NCI-H1417 (cell line): ENCODE measurements at regions not wholly inside any gene's neighbourhood (a gene's known extent, or its start where the extent isn't known, plus 50 kb on each side); places are given as distances from the start of the nearest gene placed in this dataset.

Experiments
- DNase-seq, 3 experiments: peaks; one replicate each; lab custom pipeline; 2025; lab: John Stamatoyannopoulos, UW

- no peak for DNase-seq
These were observed 664.5 kb downstream of the KCNA4 start for GRCh38 chr11:29352273-29352795.

DNA sequence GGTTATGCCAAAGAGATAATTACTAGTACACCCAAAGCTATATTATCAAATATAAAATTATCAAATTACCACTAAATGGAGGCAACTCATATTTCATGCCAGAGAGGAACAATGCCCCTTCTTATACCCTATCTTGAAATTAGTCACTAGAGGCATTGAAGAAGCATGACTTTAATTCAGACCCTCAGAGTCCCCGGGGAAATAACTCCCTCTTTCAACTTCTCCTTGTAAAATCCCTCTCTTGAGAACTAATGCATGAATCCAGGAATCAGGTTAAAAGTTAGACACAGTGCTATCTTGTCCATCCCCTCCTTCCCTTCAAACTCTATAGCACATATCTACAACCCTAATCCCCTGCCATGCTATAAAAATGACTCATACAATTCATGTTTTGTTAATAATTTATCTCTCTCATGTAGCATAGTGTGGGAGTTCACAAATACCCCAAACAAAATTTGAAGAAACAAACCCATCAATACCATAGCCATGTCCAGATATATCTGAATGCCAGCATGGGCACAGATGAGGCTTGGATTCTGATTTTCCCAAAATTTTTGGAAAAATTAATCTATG is 665.4 kb downstream of the KCNA4 start:
- no peak for DNase-seq

DNA sequence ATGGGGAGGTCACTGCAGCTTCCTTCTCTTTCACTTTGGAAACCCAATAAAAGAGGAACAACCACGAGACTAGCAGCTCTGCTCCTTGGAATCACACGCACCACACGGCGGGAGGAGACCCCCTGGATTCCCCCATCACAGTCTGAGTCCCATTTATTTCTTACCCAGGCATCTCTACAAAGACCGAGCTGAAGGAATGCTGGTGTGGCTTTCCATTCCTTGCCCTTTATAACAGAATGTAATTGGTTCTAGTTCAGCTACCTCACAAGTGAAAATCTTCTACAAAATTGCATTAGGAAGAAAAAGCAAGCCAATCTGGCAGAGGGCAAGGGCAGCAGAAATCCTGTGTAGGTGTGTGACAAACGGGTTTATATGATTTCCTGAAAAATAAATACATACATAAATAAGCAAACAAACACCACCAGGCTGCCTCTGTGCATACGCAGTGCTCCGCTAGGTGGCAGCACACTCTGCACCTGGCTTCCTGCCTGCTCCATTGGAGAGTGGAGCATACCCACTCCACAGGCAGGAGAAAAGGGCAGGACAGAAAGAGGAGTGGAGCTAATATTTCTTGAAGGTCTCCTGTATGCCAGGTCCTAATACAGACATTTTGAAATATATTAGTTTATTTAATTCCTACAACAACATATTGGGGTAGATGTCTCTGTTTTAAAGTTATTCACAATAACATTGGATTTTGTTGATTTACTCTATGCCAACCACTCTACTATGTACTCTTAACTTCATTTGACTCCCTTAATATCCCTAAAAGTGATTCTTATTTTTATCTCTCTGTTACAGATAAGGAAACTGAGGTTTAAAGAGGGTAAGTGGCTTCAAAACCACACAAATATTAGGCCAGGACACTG is 673.1 kb downstream of the KCNA4 start:
- DNase-seq = peak; percentile 19 to 69 (median 66)

DNA sequence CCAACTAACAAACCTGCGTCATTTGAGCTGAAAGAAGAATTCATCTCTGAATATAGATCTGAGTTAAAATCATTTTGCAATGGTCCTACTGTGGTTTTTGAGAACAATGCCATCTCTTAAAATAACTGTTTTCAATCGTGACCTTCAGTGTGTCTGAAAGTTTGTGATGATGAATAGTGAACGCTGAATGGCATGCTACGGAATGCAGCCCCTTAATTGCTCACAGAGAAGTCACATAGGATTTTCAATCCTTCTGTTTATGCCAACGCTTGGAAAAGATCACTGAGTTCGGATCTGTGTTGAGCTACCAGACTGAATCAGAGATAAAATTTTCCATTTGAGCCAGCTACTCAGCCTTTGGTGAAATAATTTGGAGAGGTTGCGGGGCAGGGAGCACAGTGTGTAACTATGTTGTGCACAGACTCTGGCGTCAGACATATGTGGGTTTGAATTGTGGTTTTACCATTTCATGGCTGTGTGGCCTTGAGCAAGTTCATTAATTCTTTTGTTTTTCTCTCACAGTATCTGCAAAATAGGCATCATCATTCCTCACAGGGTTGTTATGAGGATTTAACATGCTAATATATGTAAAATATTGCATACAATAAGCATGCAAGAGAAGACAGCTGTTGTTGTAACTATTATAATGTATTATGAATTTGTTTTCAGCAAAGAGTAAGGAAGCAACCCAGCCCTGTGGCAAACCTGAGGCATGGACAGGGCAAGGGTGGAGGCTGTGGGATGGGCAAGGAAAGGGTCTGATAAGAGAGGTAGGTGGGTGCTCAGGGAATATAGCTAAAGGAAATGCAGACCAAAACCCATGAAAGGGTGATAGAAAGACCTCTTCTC is 679.9 kb downstream of the KCNA4 start:
- DNase-seq = no peak

DNA sequence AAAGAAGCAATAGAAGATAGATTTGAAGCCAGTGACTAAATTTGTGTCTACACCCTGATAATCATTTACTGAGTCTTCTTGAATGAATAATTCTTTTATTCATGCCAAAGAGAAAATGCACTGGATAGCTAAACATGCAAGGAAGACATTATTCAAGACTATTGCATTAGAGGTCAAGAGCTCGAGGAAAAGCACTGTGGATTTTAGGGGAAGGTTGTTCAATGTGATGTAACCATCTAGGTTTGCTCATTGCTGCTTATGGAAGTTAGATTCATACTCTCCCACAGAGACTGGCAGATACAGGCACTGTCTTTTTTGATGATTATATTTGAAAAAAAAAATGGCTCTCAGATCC is 682.1 kb downstream of the KCNA4 start:
- DNase-seq = no peak

- peak; percentile 3 to 70 (median 9) for DNase-seq
These were observed 682.6 kb downstream of the KCNA4 start for GRCh38 chr11:29333993-29334775.

DNA sequence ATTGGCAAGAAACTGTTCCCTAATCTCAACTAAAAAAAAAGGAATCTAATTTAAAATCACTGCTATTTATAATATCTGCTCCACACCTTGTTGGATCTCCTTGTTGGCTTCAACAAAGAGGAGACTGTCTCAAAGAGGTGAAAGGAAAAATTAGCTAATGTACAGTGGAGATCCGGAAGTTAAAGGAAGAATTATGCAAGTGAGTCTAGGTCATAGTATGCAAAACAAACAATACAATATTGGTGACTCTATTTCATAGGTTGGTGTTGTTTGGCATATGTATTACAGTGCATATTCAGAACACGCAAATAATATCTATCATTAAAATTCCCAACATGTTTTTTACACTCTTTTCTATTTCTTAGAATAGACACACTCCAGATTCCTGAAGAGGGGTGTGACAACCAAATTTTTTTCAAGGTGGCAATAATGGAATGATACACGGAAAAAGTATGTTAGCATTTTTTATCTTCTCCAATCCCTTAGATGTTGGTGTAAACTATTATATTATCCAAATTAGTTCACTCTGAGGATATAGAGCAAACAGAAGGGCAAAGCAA is 685.3 kb downstream of the KCNA4 start:
- DNase-seq = no peak

- peak in 2 of 3 experiments; percentile 5 to 57 for DNase-seq
These were observed 687.8 kb downstream of the KCNA4 start for GRCh38 chr11:29328961-29329441.

DNA sequence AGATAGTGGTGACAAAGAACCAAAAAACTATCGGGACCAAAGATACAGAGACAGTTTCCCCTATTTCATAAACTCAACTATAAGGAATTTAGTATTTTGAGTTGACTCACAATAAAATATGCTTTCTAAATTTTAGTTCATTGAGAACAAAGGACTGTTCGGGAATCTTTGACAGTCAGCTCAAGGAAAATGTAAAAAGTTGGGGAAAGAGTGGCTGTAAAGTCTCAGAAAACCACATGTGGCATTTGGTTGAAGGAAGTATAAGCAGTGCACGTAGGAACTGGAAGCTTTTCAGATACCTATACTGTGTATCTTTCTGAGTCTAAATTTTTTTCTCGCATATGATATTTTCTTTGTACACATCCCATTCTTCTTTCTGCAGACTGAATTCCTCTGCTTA is 688.9 kb downstream of the KCNA4 start:
- no peak for DNase-seq

DNA sequence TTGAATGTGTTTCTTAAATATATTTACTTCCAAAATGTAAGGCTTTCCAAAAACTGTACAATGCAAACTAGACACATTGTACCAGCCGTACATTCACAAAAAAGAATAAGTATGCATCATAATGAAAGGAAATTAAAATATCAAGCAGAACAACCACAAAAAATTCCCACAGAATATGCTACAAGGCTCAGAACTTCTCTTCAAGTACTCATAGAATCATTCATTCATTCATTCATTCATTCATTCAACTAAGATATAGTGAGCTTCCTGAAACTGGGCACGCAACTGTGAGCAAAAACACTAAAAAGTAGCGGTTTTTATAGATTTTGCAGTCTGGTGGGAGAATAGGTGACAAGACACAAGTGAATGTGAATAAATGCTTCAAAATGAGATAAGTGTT is 690.1 kb downstream of the KCNA4 start:
- no peak for DNase-seq

GRCh38 chr11:29324328-29324727 is 692.5 kb downstream of the KCNA4 start:
- no peak for DNase-seq

GRCh38 chr11:29321293-29322132 is 695.3 kb downstream of the KCNA4 start:
- DNase-seq = no peak

DNA sequence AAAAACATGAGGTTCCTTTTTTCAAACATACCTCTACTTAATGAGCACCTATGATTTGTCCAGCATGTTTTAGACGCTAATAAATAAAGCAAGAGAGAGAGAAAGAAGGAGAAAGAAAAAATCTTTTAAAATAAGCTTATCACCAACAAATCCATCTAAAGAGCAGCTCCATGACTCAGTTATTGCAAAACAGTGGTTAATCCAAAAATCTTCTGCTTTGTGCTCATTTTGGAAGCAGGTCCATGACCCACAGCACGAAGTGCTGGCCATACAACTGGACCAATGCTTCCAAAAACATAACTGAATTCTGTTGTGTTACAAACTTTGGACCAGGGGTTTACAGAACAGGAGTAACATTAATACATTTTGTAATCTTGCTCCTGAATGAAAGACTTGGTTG is 696.6 kb downstream of the KCNA4 start:
- DNase-seq = no peak

DNA sequence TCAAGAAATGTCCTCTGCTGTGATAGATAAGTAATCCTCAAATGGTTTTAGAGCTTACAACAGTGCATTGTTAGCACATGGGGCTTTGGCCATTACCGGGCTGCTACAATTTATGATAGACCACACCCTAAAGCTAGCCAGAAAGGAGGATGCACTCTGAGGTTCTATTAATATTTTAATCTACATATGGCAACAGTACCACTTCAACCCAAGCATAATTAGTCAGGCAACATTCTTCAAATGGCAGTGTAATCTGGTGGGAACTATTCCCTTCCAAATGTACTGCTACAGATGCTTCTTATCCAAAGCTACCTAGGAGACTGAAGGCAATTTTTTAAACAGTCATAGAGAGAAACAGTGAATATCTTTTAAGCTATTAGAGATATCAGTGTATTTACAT is 697.6 kb downstream of the KCNA4 start:
- DNase-seq = no peak

- DNase-seq = no peak
These were observed 698.5 kb downstream of the KCNA4 start for GRCh38 chr11:29318134-29318845.

DNA sequence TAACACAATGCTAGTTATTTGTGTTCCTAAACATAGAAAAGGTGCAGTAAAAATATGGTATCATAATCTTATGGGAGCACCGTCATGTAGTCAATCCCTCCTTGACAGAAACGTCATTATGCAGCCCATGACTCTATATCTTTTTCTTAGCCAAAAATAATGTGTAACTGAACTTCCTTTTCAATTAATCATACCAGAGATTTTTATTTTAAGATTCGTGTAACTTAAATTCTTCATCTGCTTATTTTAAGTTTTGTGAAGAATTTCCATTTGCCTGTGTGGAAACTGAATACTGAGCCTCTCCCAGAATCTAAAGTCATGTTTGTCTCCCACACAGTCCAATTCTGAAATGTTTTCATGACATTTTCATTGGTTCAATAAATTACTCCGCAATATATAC is 699.1 kb downstream of the KCNA4 start:
- no peak for DNase-seq

- DNase-seq = no peak
These were observed 701.6 kb downstream of the KCNA4 start for GRCh38 chr11:29315275-29315674.

GRCh38 chr11:29314211-29314610 is 702.6 kb downstream of the KCNA4 start:
- no peak for DNase-seq

DNA sequence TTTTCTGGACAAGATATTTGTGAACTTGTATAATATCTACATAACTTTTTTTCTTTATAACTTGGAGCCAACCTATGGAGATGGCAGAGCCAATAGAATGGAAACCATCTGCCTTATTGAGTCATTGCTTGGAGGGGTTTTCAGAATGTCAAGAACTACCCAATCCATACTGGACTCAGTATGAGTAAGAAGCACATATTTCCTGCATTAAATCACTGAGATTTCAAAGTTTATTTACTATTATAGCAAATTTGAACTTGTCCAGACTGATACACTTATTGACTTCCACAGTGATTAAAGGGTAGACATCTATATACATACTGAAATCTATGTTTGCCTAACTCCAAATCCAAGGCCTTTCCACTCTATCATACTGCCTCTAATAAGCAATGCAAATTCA is 704.0 kb downstream of the KCNA4 start:
- no peak for DNase-seq
